ENCODE measurements at regions not wholly inside any gene's neighbourhood (a gene's known extent, or its start where the extent isn't known, plus 50 kb on each side); places are given as distances from the start of the nearest gene placed in this dataset.

GRCh38 chr3:145190138-145190537 is 970.8 kb downstream of the PLOD2 start:
- ChIA-PET POLR2A (no interaction called here), CTCF (no interaction called here)
- no peak for DNase-seq (ENCODE audit: low read depth, low spot score)
- Histone ChIP-seq H3K9me3 (ENCODE audit: control insufficient read depth, insufficient read depth, low read length) (no peaks in the 10 kb centered on the region), H3K4me3 (ENCODE audit: low read depth, low read length) (no peak overlapping the region), H3K27ac (ENCODE audit: low read depth, low read length) (no peak overlapping the region), H3K27me3 (ENCODE audit: control insufficient read depth, insufficient read depth, low read length) (no peaks in the 10 kb centered on the region)
- no peak for TF ChIP-seq CTCF (IDR thresholded peaks at IDR 0.05; ENCODE audit: low read depth, low read length)

- no peak for DNase-seq (ENCODE audit: low read depth, low spot score)
- H3K27me3 ChIP-seq (ENCODE audit: control insufficient read depth, insufficient read depth, low read length): no peaks in the 10 kb centered on the region
- H3K27ac ChIP-seq (ENCODE audit: low read depth, low read length): no peak overlapping the region
- CTCF ChIA-PET: no interaction called here
- H3K9me3 ChIP-seq (ENCODE audit: control insufficient read depth, insufficient read depth, low read length): no peaks in the 10 kb centered on the region
- H3K4me3 ChIP-seq (ENCODE audit: low read depth, low read length): no peak overlapping the region
- POLR2A ChIA-PET: no interaction called here
- no peak for TF ChIP-seq CTCF (IDR thresholded peaks at IDR 0.05; ENCODE audit: low read depth, low read length)
These were observed 970.2 kb downstream of the PLOD2 start for GRCh38 chr3:145190761-145191160.

- Histone ChIP-seq H3K4me3 (ENCODE audit: low read depth, low read length) (no peak overlapping the region), H3K27me3 (ENCODE audit: control insufficient read depth, insufficient read depth, low read length) (no peaks in the 10 kb centered on the region), H3K9me3 (ENCODE audit: control insufficient read depth, insufficient read depth, low read length) (no peaks in the 10 kb centered on the region), H3K27ac (ENCODE audit: low read depth, low read length) (no peak overlapping the region)
- CTCF ChIA-PET: no interaction called here
- no peak for TF ChIP-seq CTCF (IDR thresholded peaks at IDR 0.05; ENCODE audit: low read depth, low read length)
- DNase-seq (ENCODE audit: low read depth, low spot score): no peak
- POLR2A ChIA-PET: no interaction called here
These were observed 969.4 kb downstream of the PLOD2 start for GRCh38 chr3:145191543-145191942.

GRCh38 chr3:145197051-145197820 is 963.7 kb downstream of the PLOD2 start:
- TF ChIP-seq CTCF (IDR thresholded peaks at IDR 0.05; ENCODE audit: low read depth, low read length): no peak
- ChIA-PET POLR2A (no interaction called here), CTCF (no interaction called here)
- Histone ChIP-seq H3K9me3 (ENCODE audit: control insufficient read depth, insufficient read depth, low read length) (no peaks in the 10 kb centered on the region), H3K4me3 (ENCODE audit: low read depth, low read length) (no peak overlapping the region), H3K27me3 (ENCODE audit: control insufficient read depth, insufficient read depth, low read length) (no peaks in the 10 kb centered on the region), H3K27ac (ENCODE audit: low read depth, low read length) (no peak overlapping the region)
- DNase-seq (ENCODE audit: low read depth, low spot score): no peak

- Histone ChIP-seq H3K4me3 (ENCODE audit: low read depth, low read length) (no peak overlapping the region), H3K9me3 (ENCODE audit: control insufficient read depth, insufficient read depth, low read length) (no peaks in the 10 kb centered on the region), H3K27ac (ENCODE audit: low read depth, low read length) (no peak overlapping the region), H3K27me3 (ENCODE audit: control insufficient read depth, insufficient read depth, low read length) (no peaks in the 10 kb centered on the region)
- no peak for TF ChIP-seq CTCF (IDR thresholded peaks at IDR 0.05; ENCODE audit: low read depth, low read length)
- DNase-seq (ENCODE audit: low read depth, low spot score): no peak
- ChIA-PET CTCF (no interaction called here), POLR2A (no interaction called here)
These were observed 963.2 kb downstream of the PLOD2 start for GRCh38 chr3:145197821-145198220.
